ENCODE measurements at regions not wholly inside any gene's neighbourhood (a gene's known extent, or its start where the extent isn't known, plus 50 kb on each side); places are given as distances from the start of the nearest gene placed in this dataset.
A peak's percentile ranks its signal among the peaks of the same experiment; 100 is the strongest.

DNA sequence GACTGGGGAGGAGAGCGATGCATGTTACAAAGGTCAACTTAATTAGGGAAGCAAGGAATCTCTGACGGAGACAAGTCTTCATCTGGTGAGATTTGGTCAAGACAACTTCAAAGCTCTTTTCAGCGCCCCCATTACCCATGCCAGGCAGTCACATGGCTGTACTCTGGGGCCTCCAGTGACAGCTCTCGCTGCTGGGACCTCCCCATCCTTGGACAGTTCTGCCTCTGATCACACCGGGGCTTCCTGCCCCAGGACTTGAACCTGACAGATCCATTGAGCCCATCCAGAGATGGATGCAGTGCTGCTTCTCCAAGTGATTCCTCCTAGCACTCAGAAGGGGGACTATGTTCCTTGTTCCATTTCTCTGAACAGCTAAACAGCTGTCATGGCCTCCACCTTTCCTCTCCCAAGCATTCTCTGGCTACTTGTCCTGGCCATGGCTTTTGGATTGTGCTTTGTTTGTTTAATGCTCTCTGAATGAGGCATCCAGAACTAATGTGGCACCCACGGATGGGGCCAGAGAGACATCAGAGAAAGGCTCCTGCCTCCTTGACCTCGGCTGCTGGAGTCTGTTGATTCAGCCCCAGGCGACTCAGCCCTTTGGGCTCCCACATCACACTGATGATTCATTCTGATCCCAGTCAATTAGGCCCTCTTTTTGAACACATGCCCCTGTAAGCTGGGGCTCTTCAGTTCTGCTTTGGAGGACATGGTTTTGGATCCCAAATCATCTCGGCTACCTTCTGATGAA is 122.1 kb upstream of the ADAMTS16 start:
- Mint-ChIP-seq H3K27me3 (ENCODE audit: low read depth) (no peaks in the 10 kb centered on the region), H3K36me3 (ENCODE audit: low read depth) (peaks cover 5% of the 10 kb centered on the region), H3K4me1 (peaks cover 17% of the 10 kb centered on the region), H3K27ac (ENCODE audit: unreplicated experiment) (peak overlapping the region; percentile 79), H3K4me3 (no peak overlapping the region), H3K9me3 (peaks cover 4% of the 10 kb centered on the region)
- no peak for DNase-seq (ENCODE audit: low read depth, low spot score)
- TF ChIP-seq, protein P1, sequence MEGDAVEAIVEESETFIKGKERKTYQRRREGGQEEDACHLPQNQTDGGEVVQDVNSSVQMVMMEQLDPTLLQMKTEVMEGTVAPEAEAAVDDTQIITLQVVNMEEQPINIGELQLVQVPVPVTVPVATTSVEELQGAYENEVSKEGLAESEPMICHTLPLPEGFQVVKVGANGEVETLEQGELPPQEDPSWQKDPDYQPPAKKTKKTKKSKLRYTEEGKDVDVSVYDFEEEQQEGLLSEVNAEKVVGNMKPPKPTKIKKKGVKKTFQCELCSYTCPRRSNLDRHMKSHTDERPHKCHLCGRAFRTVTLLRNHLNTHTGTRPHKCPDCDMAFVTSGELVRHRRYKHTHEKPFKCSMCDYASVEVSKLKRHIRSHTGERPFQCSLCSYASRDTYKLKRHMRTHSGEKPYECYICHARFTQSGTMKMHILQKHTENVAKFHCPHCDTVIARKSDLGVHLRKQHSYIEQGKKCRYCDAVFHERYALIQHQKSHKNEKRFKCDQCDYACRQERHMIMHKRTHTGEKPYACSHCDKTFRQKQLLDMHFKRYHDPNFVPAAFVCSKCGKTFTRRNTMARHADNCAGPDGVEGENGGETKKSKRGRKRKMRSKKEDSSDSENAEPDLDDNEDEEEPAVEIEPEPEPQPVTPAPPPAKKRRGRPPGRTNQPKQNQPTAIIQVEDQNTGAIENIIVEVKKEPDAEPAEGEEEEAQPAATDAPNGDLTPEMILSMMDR (conservative IDR thresholded peaks at IDR 0.05), result no peak

GRCh38 chr5:5018578-5018970 is 121.6 kb upstream of the ADAMTS16 start:
- Mint-ChIP-seq H3K36me3 (ENCODE audit: low read depth) (peaks cover 5% of the 10 kb centered on the region), H3K27ac (ENCODE audit: unreplicated experiment) (peak overlapping the region; percentile 35), H3K4me1 (peaks cover 17% of the 10 kb centered on the region), H3K4me3 (no peak overlapping the region), H3K27me3 (ENCODE audit: low read depth) (no peaks in the 10 kb centered on the region), H3K9me3 (peaks cover 4% of the 10 kb centered on the region)
- no peak for DNase-seq (ENCODE audit: low read depth, low spot score)
- TF ChIP-seq, protein P1 (conservative IDR thresholded peaks at IDR 0.05), result no peak

DNA sequence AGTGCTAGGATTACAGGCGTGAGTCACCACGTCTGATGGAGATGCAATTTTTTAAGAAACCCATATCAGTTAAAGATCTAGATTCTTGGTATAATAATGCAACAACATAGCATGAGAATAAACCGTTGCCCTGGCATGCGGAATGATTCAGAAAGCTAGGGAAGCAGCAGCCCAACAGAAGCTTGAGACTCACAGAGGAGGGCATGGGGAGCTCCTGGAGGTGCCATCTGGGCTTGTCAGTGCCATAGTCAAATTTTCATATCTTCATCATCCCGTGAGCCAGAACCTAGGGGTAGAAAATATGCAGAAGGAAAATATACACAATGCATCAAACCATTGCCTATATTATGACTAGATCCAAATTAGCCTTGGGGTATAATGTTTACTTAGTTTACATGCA is 118.7 kb upstream of the ADAMTS16 start:
- H3K27me3 Mint-ChIP-seq (ENCODE audit: low read depth), result no peaks in the 10 kb centered on the region
- H3K9me3 Mint-ChIP-seq, result peaks cover 4% of the 10 kb centered on the region
- no peak for DNase-seq (ENCODE audit: low read depth, low spot score)
- H3K27ac Mint-ChIP-seq (ENCODE audit: unreplicated experiment), result no peak overlapping the region
- TF ChIP-seq, protein P1 (conservative IDR thresholded peaks at IDR 0.05), result no peak
- H3K4me3 Mint-ChIP-seq, result no peak overlapping the region
- H3K36me3 Mint-ChIP-seq (ENCODE audit: low read depth), result peaks cover 5% of the 10 kb centered on the region
- peaks cover 3% of the 10 kb centered on the region for H3K4me1 Mint-ChIP-seq

- Mint-ChIP-seq H3K27ac (ENCODE audit: unreplicated experiment) (no peak overlapping the region), H3K4me1 (no peaks in the 10 kb centered on the region), H3K27me3 (ENCODE audit: low read depth) (no peaks in the 10 kb centered on the region)
Measured at GRCh38 chr5:5025098-5025773, 114.9 kb upstream of the ADAMTS16 start.

DNA sequence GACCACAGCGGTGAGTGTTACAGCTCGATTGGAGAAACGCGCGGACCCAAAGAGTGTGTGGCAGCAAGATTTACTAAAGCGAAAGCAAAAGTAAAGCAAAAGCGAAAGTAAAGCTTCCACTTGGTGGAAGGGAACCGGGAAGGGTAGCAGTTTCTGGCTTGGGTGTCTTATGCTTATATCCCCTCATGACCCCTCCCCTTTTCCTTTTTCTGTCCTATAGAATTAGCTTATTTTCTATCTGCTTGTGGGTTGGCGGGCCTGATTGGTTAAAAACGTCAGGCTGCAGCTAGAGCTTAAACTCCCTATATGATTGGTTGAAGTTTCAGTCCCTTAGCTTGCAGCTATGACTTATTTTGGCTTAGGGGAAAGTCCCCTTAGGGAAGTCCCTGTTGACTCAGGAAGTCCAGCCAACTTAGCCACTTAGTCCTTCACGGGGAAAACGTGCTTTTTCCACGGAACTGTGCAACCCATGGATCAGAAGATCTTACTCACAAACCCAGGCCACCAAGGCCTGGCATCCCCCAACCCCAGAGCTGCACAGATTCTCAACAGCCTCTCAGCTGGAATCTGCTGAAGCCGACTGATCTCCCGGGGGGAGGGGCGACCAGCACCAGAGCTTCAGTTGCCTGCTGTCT is 114.2 kb upstream of the ADAMTS16 start:
- no peak for DNase-seq (ENCODE audit: low read depth, low spot score)
- H3K27me3 Mint-ChIP-seq (ENCODE audit: low read depth), result no peaks in the 10 kb centered on the region
- no peak overlapping the region for H3K4me3 Mint-ChIP-seq
- no peak overlapping the region for H3K27ac Mint-ChIP-seq (ENCODE audit: unreplicated experiment)
- peaks cover 2% of the 10 kb centered on the region for H3K9me3 Mint-ChIP-seq
- TF ChIP-seq, protein P1 (conservative IDR thresholded peaks at IDR 0.05), result no peak
- no peaks in the 10 kb centered on the region for H3K4me1 Mint-ChIP-seq
- no peaks in the 10 kb centered on the region for H3K36me3 Mint-ChIP-seq (ENCODE audit: low read depth)

More at GRCh38 chr5:5025098-5025773, 114.9 kb upstream of the ADAMTS16 start:
- TF ChIP-seq, protein P1 (conservative IDR thresholded peaks at IDR 0.05), result no peak
- DNase-seq (ENCODE audit: low read depth, low spot score), result no peak
- Mint-ChIP-seq H3K36me3 (ENCODE audit: low read depth) (no peaks in the 10 kb centered on the region), H3K9me3 (no peaks in the 10 kb centered on the region), H3K4me3 (no peak overlapping the region)

All from neural crest cell (in vitro differentiated cells).